ENCODE measurements at regions not wholly inside any gene's neighbourhood (a gene's known extent, or its start where the extent isn't known, plus 50 kb on each side); places are given as distances from the start of the nearest gene placed in this dataset.

GRCh38 chr4:159043861-159044260 is 59.0 kb upstream of the RAPGEF2 start:
- TF ChIP-seq POLR2A (IDR thresholded peaks at IDR 0.05; ENCODE audit: low read length) = no peak
- TF ChIP-seq GATA1 (IDR thresholded peaks at IDR 0.05; ENCODE audit: low read depth, low read length) = no peak
